PFSK-1 (cell line): ENCODE measurements at regions not wholly inside any gene's neighbourhood (a gene's known extent, or its start where the extent isn't known, plus 50 kb on each side); places are given as distances from the start of the nearest gene placed in this dataset.

ENCODE experiments used
- FOXP2 ChIP-seq: optimal IDR thresholded peaks from 2 replicates; pipeline ENCODE3; 2011; ENCODE audit warnings: borderline replicate concordance, control low read depth, inconsistent platforms; ENCODE audit not compliant: insufficient read depth; ENCODE audit errors: extremely low read length, extremely low read depth
- POLR2AphosphoS5 ChIP-seq: IDR thresholded peaks from 2 replicates; pipeline ENCODE4 v1.6.1; 2012; ENCODE audit warnings: low read depth, mild to moderate bottlenecking, control low read depth, low read length, moderate library complexity
- REST ChIP-seq, 2 experiments: IDR thresholded peaks; 2 replicates each; pipeline versions ENCODE4 v1.6.1 to v1.8.0; 2011 to 2012; ENCODE audit warnings: low read depth in 2 of 2, low read length in 2 of 2, control low read depth in 1 of 2, inconsistent platforms in 1 of 2, mild to moderate bottlenecking in 1 of 2, moderate library complexity in 1 of 2; ENCODE audit not compliant: insufficient read depth in 1 of 2
- SIN3A ChIP-seq: IDR thresholded peaks from 2 replicates; pipeline ENCODE4 v1.6.1; 2012; ENCODE audit warnings: mild to moderate bottlenecking, low read length, moderate library complexity, borderline replicate concordance; ENCODE audit not compliant: insufficient read depth
- TAF1 ChIP-seq: IDR thresholded peaks from 2 replicates; pipeline ENCODE4 v1.6.1; 2012; ENCODE audit warnings: low read length, control low read depth, borderline replicate concordance; ENCODE audit not compliant: insufficient read depth

GRCh38 chr2:216916956-216917650 is 57.2 kb upstream of the TNP1 start:
- no peak for TF ChIP-seq TAF1
- TF ChIP-seq REST (IDR thresholded peaks at IDR 0.05; ENCODE audit: insufficient read depth in 1 of 2, low read depth in 2 of 2, low read length in 2 of 2) = no peak
- TF ChIP-seq SIN3A = no peak
- no peak for TF ChIP-seq POLR2AphosphoS5
- no peak for TF ChIP-seq FOXP2

- TF ChIP-seq FOXP2 (no peak), TAF1 (no peak), SIN3A (no peak), REST (IDR thresholded peaks at IDR 0.05; ENCODE audit: insufficient read depth in 1 of 2, low read depth in 2 of 2, low read length in 2 of 2) (no peak), POLR2AphosphoS5 (no peak)
These were observed 55.8 kb upstream of the TNP1 start for GRCh38 chr2:216915557-216916150.

- TF ChIP-seq TAF1 (no peak), POLR2AphosphoS5 (no peak), REST (IDR thresholded peaks at IDR 0.05; ENCODE audit: insufficient read depth in 1 of 2, low read depth in 2 of 2, low read length in 2 of 2) (no peak), FOXP2 (no peak), SIN3A (no peak)
These were observed 54.6 kb upstream of the TNP1 start for GRCh38 chr2:216914491-216914890.

- TF ChIP-seq TAF1 (no peak), REST (IDR thresholded peaks at IDR 0.05; ENCODE audit: insufficient read depth in 1 of 2, low read depth in 2 of 2, low read length in 2 of 2) (no peak), POLR2AphosphoS5 (no peak), FOXP2 (no peak), SIN3A (no peak)
These were observed 52.0 kb upstream of the TNP1 start for GRCh38 chr2:216911886-216912285.
